Astrocyte (in vitro differentiated cells and primary cell): ENCODE measurements at regions not wholly inside any gene's neighbourhood (a gene's known extent, or its start where the extent isn't known, plus 50 kb on each side); places are given as distances from the start of the nearest gene placed in this dataset.

ENCODE experiments used
- EZH2 ChIP-seq: IDR thresholded peaks from 2 replicates; pipeline ENCODE4 v1.6.1; 2012; ENCODE audit warnings: mild to moderate bottlenecking, low read length, inconsistent platforms; ENCODE audit not compliant: insufficient read depth
- TF ChIP-seq, protein P1 (sequence below): IDR thresholded peaks from 2 replicates; pipeline ENCODE4 v1.5.1; 2011; ENCODE audit warnings: low read depth, mild to moderate bottlenecking, inconsistent platforms, low read length, moderate library complexity; ENCODE audit not compliant: insufficient read depth

DNA sequence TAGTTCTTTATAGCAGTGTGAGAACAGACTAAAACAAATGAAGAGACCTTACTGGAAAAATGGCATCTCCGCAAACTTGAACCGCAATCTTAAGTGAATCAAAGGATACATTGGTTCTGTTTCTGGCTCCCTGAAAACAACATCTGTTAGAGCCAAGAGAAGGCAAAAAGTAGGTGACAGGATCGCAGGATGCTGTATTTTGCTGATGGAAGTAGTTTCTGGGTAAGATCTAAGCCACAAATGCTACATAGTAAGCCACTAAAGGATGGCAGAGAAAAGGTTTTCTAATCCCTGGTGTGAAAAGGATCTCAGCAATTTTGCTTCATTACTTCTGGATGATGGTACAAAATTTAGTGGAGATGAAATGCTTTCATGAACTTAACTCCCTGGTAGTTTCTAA is 63.3 kb upstream of the HTR4 start:
- TF ChIP-seq, protein P1, sequence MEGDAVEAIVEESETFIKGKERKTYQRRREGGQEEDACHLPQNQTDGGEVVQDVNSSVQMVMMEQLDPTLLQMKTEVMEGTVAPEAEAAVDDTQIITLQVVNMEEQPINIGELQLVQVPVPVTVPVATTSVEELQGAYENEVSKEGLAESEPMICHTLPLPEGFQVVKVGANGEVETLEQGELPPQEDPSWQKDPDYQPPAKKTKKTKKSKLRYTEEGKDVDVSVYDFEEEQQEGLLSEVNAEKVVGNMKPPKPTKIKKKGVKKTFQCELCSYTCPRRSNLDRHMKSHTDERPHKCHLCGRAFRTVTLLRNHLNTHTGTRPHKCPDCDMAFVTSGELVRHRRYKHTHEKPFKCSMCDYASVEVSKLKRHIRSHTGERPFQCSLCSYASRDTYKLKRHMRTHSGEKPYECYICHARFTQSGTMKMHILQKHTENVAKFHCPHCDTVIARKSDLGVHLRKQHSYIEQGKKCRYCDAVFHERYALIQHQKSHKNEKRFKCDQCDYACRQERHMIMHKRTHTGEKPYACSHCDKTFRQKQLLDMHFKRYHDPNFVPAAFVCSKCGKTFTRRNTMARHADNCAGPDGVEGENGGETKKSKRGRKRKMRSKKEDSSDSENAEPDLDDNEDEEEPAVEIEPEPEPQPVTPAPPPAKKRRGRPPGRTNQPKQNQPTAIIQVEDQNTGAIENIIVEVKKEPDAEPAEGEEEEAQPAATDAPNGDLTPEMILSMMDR = no peak
- TF ChIP-seq EZH2 = no peak
